Muscle of leg (tissue), 3 donors: ENCODE measurements at regions not wholly inside any gene's neighbourhood (a gene's known extent, or its start where the extent isn't known, plus 50 kb on each side); places are given as distances from the start of the nearest gene placed in this dataset.
A peak's percentile ranks its signal among the peaks of the same experiment; 100 is the strongest.

Source experiments
- DNase-seq: peaks from one replicate; pipeline ENCODE4 v3.0.0; 2013
- H3K27ac ChIP-seq: one replicate; pipeline ENCODE4 v1.5.1; 2013; ENCODE audit warnings: mild to moderate bottlenecking, low read length, control low read depth
- H3K27me3 ChIP-seq: one replicate; pipeline ENCODE4 v1.6.1; 2013; ENCODE audit warnings: low read length; ENCODE audit not compliant: control insufficient read depth, insufficient read depth
- H3K36me3 ChIP-seq: one replicate; pipeline ENCODE4 v1.6.1; 2013; ENCODE audit warnings: low read length; ENCODE audit not compliant: control insufficient read depth, insufficient read depth
- H3K4me1 ChIP-seq: one replicate; pipeline ENCODE4 v1.6.1; 2013; ENCODE audit warnings: low read length; ENCODE audit not compliant: control insufficient read depth, insufficient read depth
- H3K4me3 ChIP-seq: one replicate; pipeline ENCODE4 v1.5.1; 2013; ENCODE audit warnings: low read length, control low read depth
- H3K9me3 ChIP-seq: replicated peaks from 2 replicates; pipeline ENCODE4 v1.6.1; 2013; ENCODE audit warnings: low read depth, low read length; ENCODE audit not compliant: control insufficient read depth
- WGBS: methylation state at CpG from one replicate; pipeline ENCODE4 v1.1.5; 2013; ENCODE audit warnings: missing lambda C conversion rate; ENCODE audit not compliant: insufficient coverage; 5-methylcytosine and 5-hydroxymethylcytosine counted together

DNA sequence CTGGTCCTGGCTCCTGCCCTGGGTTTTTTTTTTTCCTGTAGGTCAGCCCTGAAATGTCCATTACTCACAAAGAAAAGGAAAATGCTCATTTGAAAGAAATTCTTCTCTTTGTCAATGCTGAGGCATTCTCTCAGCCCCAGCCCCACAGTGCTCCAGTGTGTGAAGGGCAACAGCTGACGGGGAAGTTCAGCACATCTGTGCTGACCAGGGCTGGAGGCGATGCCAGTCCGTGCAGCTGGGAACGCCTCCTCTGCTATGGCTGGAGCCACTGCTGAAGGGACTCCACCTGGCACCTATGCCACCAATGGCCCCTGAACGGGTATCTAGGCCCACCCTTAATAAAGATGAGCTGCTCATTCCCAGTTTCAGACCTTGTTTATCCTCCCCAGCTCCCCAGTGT is 71.9 kb upstream of the SLCO4A1 start:
- Histone ChIP-seq H3K27ac (peak overlapping the region; percentile 10), H3K9me3 (no peaks in the 10 kb centered on the region), H3K4me3 (no peak overlapping the region), H3K4me1 (peaks cover 51% of the 10 kb centered on the region), H3K27me3 (peaks cover 10% of the 10 kb centered on the region), H3K36me3 (peaks cover 13% of the 10 kb centered on the region)
- DNase-seq, result no peak
- 29% methylated on average over 1 of the region's 5 CpGs for WGBS

DNA sequence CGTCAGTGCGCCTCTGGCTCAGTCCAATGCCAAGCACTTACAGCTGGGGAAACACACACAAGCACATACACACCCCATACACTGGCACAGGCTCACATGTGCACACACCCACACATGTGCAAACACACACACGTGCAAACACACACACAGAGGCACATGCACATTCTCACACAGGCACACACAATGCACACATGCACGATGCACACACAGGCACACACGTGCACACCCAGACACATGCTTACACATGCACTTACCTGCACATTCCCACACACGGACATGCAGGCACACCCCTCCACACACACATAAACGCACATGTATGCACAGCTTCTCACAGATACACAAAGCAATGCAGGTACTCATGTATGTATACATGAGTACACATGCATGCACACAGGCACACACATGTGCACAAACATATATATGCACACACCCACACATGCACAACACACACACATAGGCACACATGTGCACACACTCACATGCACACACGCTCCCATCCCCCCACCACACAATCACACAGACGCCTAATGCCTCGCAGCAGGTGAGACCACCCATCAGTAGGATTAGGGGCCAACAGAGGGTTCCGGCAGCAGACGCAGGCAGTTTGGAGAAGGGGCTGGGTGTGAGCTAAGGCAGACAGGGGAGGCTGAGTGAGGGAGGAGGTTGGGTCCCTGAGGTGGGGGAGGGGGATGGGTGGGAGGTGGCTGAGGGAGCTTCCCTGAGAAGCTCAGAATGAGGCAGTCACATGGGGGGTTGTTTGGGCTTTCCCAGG is 71.2 kb upstream of the SLCO4A1 start:
- H3K36me3 ChIP-seq, result peaks cover 11% of the 10 kb centered on the region
- peaks cover 15% of the 10 kb centered on the region for H3K27me3 ChIP-seq
- no peak overlapping the region for H3K4me3 ChIP-seq
- DNase-seq, result no peak
- WGBS, result 62% methylated on average over 9 of the region's 12 CpGs
- H3K27ac ChIP-seq, result no peak overlapping the region
- no peaks in the 10 kb centered on the region for H3K9me3 ChIP-seq
- H3K4me1 ChIP-seq, result peaks cover 44% of the 10 kb centered on the region

DNA sequence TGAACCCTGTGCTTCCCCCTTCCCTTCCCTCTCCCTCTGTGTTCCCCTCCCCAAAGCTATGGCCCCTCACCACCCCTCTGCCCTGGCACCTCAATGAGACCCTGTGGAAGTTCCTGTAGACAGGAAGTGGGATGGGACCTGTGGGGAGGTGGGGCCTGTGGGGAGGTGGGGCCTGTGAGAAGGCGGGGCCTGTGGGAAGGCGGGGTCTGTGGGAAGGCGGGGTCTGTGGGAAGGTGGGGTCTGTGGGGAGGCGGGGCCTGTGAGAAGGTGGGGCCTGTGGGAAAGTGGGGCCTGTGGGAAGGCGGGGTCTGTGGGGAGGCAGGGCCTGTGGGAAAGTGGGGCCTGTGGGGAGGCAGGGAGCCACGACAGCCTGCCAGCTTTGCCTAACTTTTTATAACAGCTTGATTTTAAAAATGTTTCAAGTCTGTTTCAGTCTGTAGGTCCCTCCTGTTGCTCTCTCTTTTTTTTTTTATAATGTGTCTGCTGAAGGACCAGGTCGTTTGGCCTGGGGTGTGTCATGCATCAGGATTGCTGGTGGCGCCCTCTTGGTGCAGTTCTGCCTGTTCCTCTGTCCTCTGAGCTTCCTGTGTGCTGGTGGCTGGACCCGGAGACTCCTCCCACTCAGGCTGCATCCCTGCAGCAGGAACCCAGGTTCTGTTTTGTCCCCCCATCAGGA is 70.5 kb upstream of the SLCO4A1 start:
- no peak for DNase-seq
- Histone ChIP-seq H3K4me3 (no peak overlapping the region), H3K27ac (no peak overlapping the region), H3K4me1 (peaks cover 37% of the 10 kb centered on the region), H3K27me3 (peaks cover 22% of the 10 kb centered on the region), H3K36me3 (peaks cover 11% of the 10 kb centered on the region), H3K9me3 (no peaks in the 10 kb centered on the region)
- 64% methylated on average over 3 of the region's 9 CpGs for WGBS

DNA sequence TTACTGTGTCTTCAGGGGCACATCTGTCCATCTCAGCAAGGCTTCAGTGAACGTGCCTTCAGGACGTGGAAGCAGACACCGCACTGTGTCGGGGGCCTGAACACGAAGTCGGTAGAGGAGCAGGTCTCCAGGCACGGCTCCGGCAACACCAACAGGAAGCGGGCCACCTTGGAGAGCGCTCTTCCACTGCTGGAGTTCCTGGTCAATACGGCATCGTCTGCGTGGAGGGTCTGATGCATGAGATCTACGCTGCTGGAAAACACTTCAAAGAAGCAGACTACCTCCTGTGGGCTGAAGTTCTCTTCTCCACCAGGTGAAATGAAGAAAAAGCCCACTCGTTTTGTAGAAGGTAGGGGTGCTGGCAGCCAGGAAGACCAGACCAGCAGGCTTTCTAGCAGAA is 69.3 kb upstream of the SLCO4A1 start:
- DNase-seq, result no peak

DNA sequence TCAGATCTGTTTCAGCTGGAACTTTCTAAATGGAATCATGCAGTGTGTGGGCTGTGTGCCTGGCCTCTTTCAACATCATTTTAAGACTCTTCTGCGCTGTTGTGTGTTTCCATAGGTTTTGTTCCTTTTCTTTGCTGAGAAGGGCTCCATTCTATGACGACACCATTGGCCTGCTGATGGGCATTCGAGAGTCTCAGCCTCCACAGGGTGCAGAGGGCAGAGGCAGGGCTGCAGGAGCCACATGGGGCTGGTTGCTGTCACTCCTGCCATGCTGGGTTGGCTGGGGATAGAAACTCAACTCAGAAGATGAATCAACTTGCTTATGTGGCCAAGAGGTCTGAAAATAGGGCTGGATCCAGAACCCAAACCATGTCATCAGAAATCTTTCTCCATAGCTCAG is 68.5 kb upstream of the SLCO4A1 start:
- WGBS, result no CpG with 5 or more reads among the region's 3 CpGs
- Histone ChIP-seq H3K9me3 (no peaks in the 10 kb centered on the region), H3K4me3 (no peak overlapping the region), H3K36me3 (peaks cover 11% of the 10 kb centered on the region), H3K27ac (no peak overlapping the region), H3K4me1 (peaks cover 17% of the 10 kb centered on the region), H3K27me3 (peaks cover 33% of the 10 kb centered on the region)
- DNase-seq, result no peak

More for the DNA sequence above, 69.3 kb upstream of the SLCO4A1 start:
- Histone ChIP-seq H3K27ac (no peak overlapping the region), H3K36me3 (peaks cover 11% of the 10 kb centered on the region), H3K9me3 (no peaks in the 10 kb centered on the region), H3K27me3 (peaks cover 29% of the 10 kb centered on the region), H3K4me1 (peaks cover 25% of the 10 kb centered on the region), H3K4me3 (no peak overlapping the region)
- WGBS, result 30% methylated on average over 14 of the region's 15 CpGs

DNA sequence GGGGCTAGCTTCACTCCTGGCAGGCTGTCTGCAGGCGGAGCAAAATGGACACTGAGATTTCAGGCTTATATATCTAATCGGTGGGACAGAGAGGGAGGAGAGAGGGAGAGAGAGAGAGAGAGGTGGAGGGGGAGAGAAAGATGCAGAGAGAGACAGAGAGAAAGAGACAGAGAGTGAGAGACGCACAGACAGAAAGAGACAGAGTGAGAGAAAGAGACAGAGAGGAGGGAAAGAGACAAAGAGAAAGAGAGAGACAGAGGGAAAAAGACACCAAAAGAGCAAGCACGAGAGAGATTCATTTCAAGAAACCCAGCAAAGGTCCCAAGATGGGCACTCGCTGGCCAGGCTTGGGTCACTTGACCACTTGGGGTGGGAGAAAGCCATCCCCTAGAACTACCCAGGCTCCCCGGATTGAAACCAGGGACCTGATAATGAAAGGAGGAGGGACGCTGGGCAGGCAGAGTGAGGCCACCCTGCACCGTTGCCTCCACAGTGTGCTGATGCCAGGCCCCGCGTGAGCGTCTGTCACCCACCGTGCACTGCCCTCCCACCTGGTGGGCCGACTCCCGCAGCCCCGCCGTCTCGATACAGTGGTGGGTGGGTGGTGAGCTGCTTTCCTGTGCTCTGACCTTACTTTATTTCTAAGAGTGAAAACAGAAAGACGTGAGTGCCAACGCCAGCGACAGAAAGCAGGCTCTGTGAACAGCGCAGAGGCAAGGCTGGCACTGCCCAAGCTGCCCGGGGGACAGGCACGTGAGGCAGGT is 67.9 kb upstream of the SLCO4A1 start:
- Histone ChIP-seq H3K27me3 (peaks cover 35% of the 10 kb centered on the region), H3K4me3 (no peak overlapping the region), H3K4me1 (peaks cover 11% of the 10 kb centered on the region), H3K36me3 (peaks cover 8% of the 10 kb centered on the region), H3K9me3 (no peaks in the 10 kb centered on the region), H3K27ac (no peak overlapping the region)
- DNase-seq, result no peak
- 85% methylated on average over 14 of the region's 23 CpGs for WGBS

DNA sequence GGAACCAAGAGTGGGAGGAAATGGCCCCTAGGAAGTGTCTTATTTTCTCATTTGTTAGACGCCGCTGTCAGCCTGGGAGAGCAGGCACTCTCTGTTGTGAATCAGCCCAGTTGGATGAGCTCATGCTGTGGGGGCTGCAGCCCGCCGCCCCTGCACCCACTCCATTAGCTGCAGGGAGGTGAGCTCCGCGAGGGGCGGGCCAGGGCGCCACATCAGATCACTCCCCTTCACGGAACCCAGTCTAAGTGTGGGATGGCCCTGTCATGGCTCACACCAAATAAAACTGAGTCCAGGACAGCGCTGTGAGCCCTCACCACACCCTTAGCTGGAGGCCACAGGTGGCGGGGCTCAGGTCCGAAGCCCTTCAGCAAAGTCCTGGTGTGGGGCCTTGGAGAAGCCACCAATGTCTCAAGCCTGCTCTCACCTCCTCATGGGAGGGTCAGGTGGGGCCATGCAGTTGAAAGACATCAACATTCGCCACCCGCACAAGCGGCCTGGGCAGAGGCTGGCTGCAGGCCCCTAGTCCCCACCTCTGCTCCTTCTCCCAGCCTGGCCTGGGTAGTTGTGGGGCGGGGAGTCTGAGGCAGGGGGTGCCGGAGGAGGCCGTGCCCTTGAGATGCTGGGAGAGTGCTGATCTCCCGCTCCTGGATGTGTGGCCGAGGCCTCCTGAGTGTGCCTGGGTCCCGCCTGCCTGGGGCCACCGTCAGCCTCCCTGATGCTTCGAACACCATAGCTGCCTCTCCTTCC is 66.2 kb upstream of the SLCO4A1 start:
- H3K4me3 ChIP-seq, result no peak overlapping the region
- peaks cover 10% of the 10 kb centered on the region for H3K4me1 ChIP-seq
- H3K36me3 ChIP-seq, result peaks cover 4% of the 10 kb centered on the region
- WGBS, result 78% methylated on average over 15 of the region's 23 CpGs
- no peaks in the 10 kb centered on the region for H3K9me3 ChIP-seq
- peaks cover 49% of the 10 kb centered on the region for H3K27me3 ChIP-seq
- no peak overlapping the region for H3K27ac ChIP-seq
- no peak for DNase-seq

DNA sequence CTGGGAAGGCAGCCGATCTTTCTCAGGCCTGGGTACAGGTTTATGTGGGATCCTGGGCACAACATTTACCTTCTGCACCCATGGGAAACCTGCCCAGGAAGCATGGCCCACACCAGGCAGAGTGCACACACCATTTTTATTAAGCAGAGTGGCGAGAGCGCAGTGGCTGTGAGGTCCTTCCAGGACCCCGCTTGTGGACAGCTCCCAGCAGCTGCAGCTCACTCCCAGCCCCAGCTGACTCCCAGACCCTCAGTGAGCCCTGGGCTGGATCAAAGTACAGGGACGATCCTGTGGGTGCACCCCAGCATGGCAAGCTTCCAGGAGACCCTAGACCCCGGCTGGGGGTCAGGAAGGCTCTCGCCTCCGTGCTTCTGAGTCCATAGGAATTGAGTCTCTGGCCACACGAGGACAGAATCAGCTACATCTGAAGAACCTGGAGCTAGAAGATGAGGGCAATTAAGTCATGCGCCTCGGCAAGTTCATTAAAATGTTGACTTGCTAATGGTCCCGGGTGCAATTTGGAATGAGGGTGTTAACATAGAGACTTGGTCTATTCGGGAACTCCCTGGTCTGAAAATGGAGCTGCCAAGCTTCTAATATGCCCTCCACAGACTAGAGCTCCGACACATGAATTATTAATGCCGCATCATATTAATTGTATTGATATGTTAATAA is 65.4 kb upstream of the SLCO4A1 start:
- peaks cover 56% of the 10 kb centered on the region for H3K27me3 ChIP-seq

DNA sequence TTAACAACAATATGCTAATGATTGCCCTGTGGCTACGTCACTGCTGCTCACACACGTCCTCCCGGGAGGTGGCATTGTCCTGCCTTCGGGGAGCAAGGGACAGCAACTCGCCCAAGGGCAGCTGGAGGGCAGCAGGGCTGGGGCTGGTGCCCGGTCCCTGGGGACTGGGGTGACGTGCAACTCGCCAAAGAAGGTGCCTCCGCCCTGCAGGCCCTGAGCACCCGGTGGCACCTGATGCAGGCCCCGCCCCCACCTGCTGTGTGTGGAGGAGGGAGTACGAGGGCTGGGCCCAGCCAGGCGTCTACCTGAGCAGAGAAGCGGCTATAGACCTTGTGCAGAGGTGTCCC is 64.8 kb upstream of the SLCO4A1 start:
- Histone ChIP-seq H3K9me3 (no peaks in the 10 kb centered on the region), H3K4me1 (peaks cover 20% of the 10 kb centered on the region), H3K36me3 (peaks cover 4% of the 10 kb centered on the region), H3K27me3 (peaks cover 60% of the 10 kb centered on the region), H3K27ac (no peak overlapping the region), H3K4me3 (no peak overlapping the region)
- peak; percentile 8 for DNase-seq
- 28% methylated on average over 14 of the region's 14 CpGs for WGBS

More for the DNA sequence above, 65.4 kb upstream of the SLCO4A1 start:
- peaks cover 4% of the 10 kb centered on the region for H3K36me3 ChIP-seq
- 13% methylated on average over 12 of the region's 15 CpGs for WGBS
- DNase-seq, result peak; percentile 62
- peaks cover 16% of the 10 kb centered on the region for H3K4me1 ChIP-seq
- no peaks in the 10 kb centered on the region for H3K9me3 ChIP-seq
- no peak overlapping the region for H3K4me3 ChIP-seq
- H3K27ac ChIP-seq, result no peak overlapping the region
